GM12891 (cell line): ENCODE measurements at regions not wholly inside any gene's neighbourhood (a gene's known extent, or its start where the extent isn't known, plus 50 kb on each side); places are given as distances from the start of the nearest gene placed in this dataset.

Source experiments
- POLR2A ChIP-seq: IDR thresholded peaks from 2 replicates; pipeline ENCODE4 v1.6.1; 2011; ENCODE audit warnings: low read depth, low read length, control low read depth
- POLR2AphosphoS5 ChIP-seq: IDR thresholded peaks from 2 replicates; pipeline ENCODE4 v1.6.1; 2011; ENCODE audit warnings: low read depth, low read length, control low read depth
- TAF1 ChIP-seq: IDR thresholded peaks from 2 replicates; pipeline ENCODE4 v1.6.1; 2011; ENCODE audit warnings: low read depth, low read length, control low read depth

- TF ChIP-seq TAF1: no peak
- TF ChIP-seq POLR2A: no peak
- no peak for TF ChIP-seq POLR2AphosphoS5
Observed at GRCh38 chr4:28488021-28488420, 1627.4 kb downstream of the STIM2 start.
